Iris pigment epithelial cell (primary cell): ENCODE measurements at regions not wholly inside any gene's neighbourhood (a gene's known extent, or its start where the extent isn't known, plus 50 kb on each side); places are given as distances from the start of the nearest gene placed in this dataset.

Experiments used
- DNase-seq: peaks from one replicate; pipeline ENCODE4 v3.0.0-alpha.2; 2011; ENCODE audit warnings: low read depth

GRCh38 chr10:89095701-89096391 lies 105.2 kb downstream of the FAS start:
- no peak for DNase-seq

GRCh38 chr10:89093728-89094127 lies 103.1 kb downstream of the FAS start:
- DNase-seq: no peak

- DNase-seq: no peak
Measured at GRCh38 chr10:89092981-89093380, 102.4 kb downstream of the FAS start.

GRCh38 chr10:89092439-89092838 lies 101.8 kb downstream of the FAS start:
- DNase-seq: no peak

GRCh38 chr10:89091496-89091895 lies 100.9 kb downstream of the FAS start:
- peak; percentile 40 for DNase-seq

GRCh38 chr10:89090756-89091445 lies 100.3 kb downstream of the FAS start:
- no peak for DNase-seq

- peak; percentile 51 for DNase-seq
Measured at GRCh38 chr10:89086801-89087521, 96.4 kb downstream of the FAS start.

GRCh38 chr10:89085153-89085552 lies 94.6 kb downstream of the FAS start:
- DNase-seq: no peak

- DNase-seq: no peak
Measured at GRCh38 chr10:89082086-89082485, 91.5 kb downstream of the FAS start.

GRCh38 chr10:89080660-89081059 lies 90.1 kb downstream of the FAS start:
- no peak for DNase-seq

GRCh38 chr10:89079961-89080360 lies 89.4 kb downstream of the FAS start:
- no peak for DNase-seq

- DNase-seq: no peak
Measured at GRCh38 chr10:89078724-89079672, 88.4 kb downstream of the FAS start.

- DNase-seq: no peak
Measured at GRCh38 chr10:89076120-89076519, 85.5 kb downstream of the FAS start.

- DNase-seq: no peak
Measured at GRCh38 chr10:89075631-89076030, 85.0 kb downstream of the FAS start.

- DNase-seq: no peak
Measured at GRCh38 chr10:89074120-89074519, 83.5 kb downstream of the FAS start.

GRCh38 chr10:89073719-89074118 lies 83.1 kb downstream of the FAS start:
- DNase-seq: no peak

GRCh38 chr10:89069589-89069988 lies 79.0 kb downstream of the FAS start:
- DNase-seq: no peak
